C4-2B (cell line): ENCODE measurements at regions not wholly inside any gene's neighbourhood (a gene's known extent, or its start where the extent isn't known, plus 50 kb on each side); places are given as distances from the start of the nearest gene placed in this dataset.

Experiments used
- ZFX ChIP-seq: fragments of 450-650 bp; IDR thresholded peaks from 2 replicates; pipeline ENCODE4 v1.6.1; 2017
- TF ChIP-seq, protein P1 (sequence below): fragments of 450-650 bp; conservative IDR thresholded peaks from 2 replicates; pipeline ENCODE4 v1.5.1; 2017; ENCODE audit warnings: mild to moderate bottlenecking

DNA sequence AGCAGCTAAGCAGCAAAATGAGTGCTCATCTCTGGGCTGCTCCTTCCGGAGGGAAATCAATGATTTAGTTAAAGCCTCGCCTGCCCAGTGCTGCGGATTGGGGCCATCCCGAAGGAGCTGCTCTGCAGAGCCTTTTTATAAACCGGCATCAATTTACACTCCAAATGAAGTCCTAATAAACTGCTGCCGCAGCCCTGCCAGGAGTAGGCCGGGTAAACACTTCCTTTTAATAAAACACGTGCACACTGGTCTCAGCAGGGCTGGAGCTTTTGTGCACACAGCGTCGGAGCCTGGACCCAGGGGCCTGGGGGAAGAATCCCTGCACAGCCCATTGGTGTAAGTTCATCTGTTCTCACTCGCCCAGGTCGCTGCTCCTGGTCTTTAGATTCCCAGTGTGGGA lies 79.6 kb upstream of the HS3ST2 start:
- TF ChIP-seq, protein P1, sequence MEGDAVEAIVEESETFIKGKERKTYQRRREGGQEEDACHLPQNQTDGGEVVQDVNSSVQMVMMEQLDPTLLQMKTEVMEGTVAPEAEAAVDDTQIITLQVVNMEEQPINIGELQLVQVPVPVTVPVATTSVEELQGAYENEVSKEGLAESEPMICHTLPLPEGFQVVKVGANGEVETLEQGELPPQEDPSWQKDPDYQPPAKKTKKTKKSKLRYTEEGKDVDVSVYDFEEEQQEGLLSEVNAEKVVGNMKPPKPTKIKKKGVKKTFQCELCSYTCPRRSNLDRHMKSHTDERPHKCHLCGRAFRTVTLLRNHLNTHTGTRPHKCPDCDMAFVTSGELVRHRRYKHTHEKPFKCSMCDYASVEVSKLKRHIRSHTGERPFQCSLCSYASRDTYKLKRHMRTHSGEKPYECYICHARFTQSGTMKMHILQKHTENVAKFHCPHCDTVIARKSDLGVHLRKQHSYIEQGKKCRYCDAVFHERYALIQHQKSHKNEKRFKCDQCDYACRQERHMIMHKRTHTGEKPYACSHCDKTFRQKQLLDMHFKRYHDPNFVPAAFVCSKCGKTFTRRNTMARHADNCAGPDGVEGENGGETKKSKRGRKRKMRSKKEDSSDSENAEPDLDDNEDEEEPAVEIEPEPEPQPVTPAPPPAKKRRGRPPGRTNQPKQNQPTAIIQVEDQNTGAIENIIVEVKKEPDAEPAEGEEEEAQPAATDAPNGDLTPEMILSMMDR, result no peak
- no peak for TF ChIP-seq ZFX
